SK-N-SH (cell line): ENCODE measurements at regions not wholly inside any gene's neighbourhood (a gene's known extent, or its start where the extent isn't known, plus 50 kb on each side); places are given as distances from the start of the nearest gene placed in this dataset.
A peak's percentile ranks its signal among the peaks of the same experiment; 100 is the strongest.

Experiments
- CTCF ChIA-PET: fragments of 300-600, 350-600 bp; formaldehyde crosslinking; extraction: SDS; loops from one replicate; lab custom pipeline; 2021; lab: Yijun Ruan, JAX
- POLR2A ChIA-PET: fragments of 350-600 bp; sonication (Branson Sonifier 250); formaldehyde crosslinking; extraction: SDS; loops from one replicate; lab custom pipeline; 2020; ENCODE audit warnings: antibody characterized with exemption, inconsistent platforms; lab: Yijun Ruan, JAX
- DNase-seq: peaks from one replicate; pipeline ENCODE4 v3.0.0; 2012
- H2AFZ ChIP-seq: fragments of 200-600 bp; sonication (generic); 2 replicates; pipeline ENCODE4 v1.8.1; 2016; ENCODE audit warnings: antibody characterized with exemption, mild to moderate bottlenecking, low read depth
- H3F3A ChIP-seq: fragments of 200-600 bp; sonication (generic); replicated peaks from 2 replicates; pipeline ENCODE3; 2016; ENCODE audit warnings: antibody characterized with exemption, mild to moderate bottlenecking; ENCODE audit not compliant: insufficient read depth
- H3K27ac ChIP-seq, 2 experiments: fragments of 200-500 bp in 1 of 2; fragments of 200-600 bp in 1 of 2; sonication (Bioruptor generic) in 1 of 2; sonication (generic), shearing (Covaris generic) in 1 of 2; 2 replicates each; pipeline versions ENCODE4 v1.5.1 to v1.6.1; 2014 to 2016; ENCODE audit warnings: low read depth in 2 of 2, inconsistent platforms in 1 of 2, low read length in 1 of 2, mild to moderate bottlenecking in 1 of 2, mixed read lengths in 1 of 2
- H3K27me3 ChIP-seq: fragments of 200-600 bp; sonication (generic), shearing (Covaris generic); 2 replicates; pipeline ENCODE4 v1.6.1; 2016; ENCODE audit warnings: mixed run types; ENCODE audit not compliant: insufficient read depth
- H3K36me3 ChIP-seq, 2 experiments: fragments of 200-500 bp in 1 of 2; fragments of 200-600 bp in 1 of 2; sonication (Bioruptor generic) in 1 of 2; sonication (generic) in 1 of 2; replicated peaks in 1 of 2; 2 replicates each; pipeline versions ENCODE3 to v1.5.1; 2014 to 2016; ENCODE audit warnings: low read length in 1 of 2, mild to moderate bottlenecking in 1 of 2; ENCODE audit not compliant: insufficient read depth in 2 of 2, control insufficient read depth in 1 of 2
- H3K4me1 ChIP-seq, 2 experiments: fragments of 200-500 bp in 1 of 2; fragments of 200-600 bp in 1 of 2; sonication (Bioruptor generic) in 1 of 2; sonication (generic), shearing (Covaris generic) in 1 of 2; 2 replicates each; pipeline versions ENCODE4 v1.5.1 to v1.6.1; 2014 to 2016; ENCODE audit warnings: low read depth in 1 of 2, low read length in 1 of 2, mixed run types in 1 of 2; ENCODE audit not compliant: insufficient read depth in 2 of 2, control insufficient read depth in 1 of 2
- H3K4me2 ChIP-seq: fragments of 200-600 bp; sonication (generic), shearing (Covaris generic); 2 replicates; pipeline ENCODE4 v1.6.1; 2017; ENCODE audit warnings: mixed run types
- H3K4me3 ChIP-seq, 2 experiments: fragments of 200-500 bp in 1 of 2; fragments of 200-600 bp in 1 of 2; sonication (Bioruptor generic) in 1 of 2; sonication (generic), shearing (Covaris generic) in 1 of 2; 2 replicates each; pipeline versions ENCODE4 v1.5.1 to v1.8.1; 2014 to 2016; ENCODE audit warnings: low read depth in 2 of 2, inconsistent platforms in 1 of 2, low read length in 1 of 2, mild to moderate bottlenecking in 1 of 2, mixed read lengths in 1 of 2, moderate library complexity in 1 of 2
- H3K79me2 ChIP-seq: fragments of 200-600 bp; sonication (generic); 2 replicates; pipeline ENCODE4 v1.8.1; 2017; ENCODE audit warnings: mild to moderate bottlenecking; ENCODE audit not compliant: insufficient read depth
- H3K9ac ChIP-seq: fragments of 200-600 bp; sonication (generic); 2 replicates; pipeline ENCODE4 v1.6.1; 2017; ENCODE audit warnings: mixed run types
- H3K9me2 ChIP-seq: fragments of 200-600 bp; sonication (generic); 2 replicates; pipeline ENCODE4 v1.6.1; 2017; ENCODE audit warnings: mixed run types
- H3K9me3 ChIP-seq: fragments of 200-600 bp; sonication (generic); 2 replicates; pipeline ENCODE4 v1.6.1; 2017; ENCODE audit warnings: mixed run types, mild to moderate bottlenecking, moderate library complexity
- H4K20me1 ChIP-seq: fragments of 200-600 bp; sonication (generic); 2 replicates; pipeline ENCODE4 v1.6.1; 2017; ENCODE audit warnings: mild to moderate bottlenecking, mixed run types; ENCODE audit not compliant: insufficient read depth
- CHD2 ChIP-seq: fragments of 150-350 bp; IDR thresholded peaks from 2 replicates; pipeline ENCODE4 v1.6.1; 2018; ENCODE audit warnings: low read length; ENCODE audit not compliant: partially characterized antibody
- CTCF ChIP-seq: fragments of 200-600 bp; sonication (generic); IDR thresholded peaks from 2 replicates; pipeline ENCODE4 v1.6.1; 2017; ENCODE audit warnings: antibody characterized with exemption, mild to moderate bottlenecking, moderate library complexity
- ELF1 ChIP-seq: IDR thresholded peaks from 2 replicates; pipeline ENCODE4 v1.4.0; 2012
- EP300 ChIP-seq, 2 experiments: IDR thresholded peaks; 2 replicates each; pipeline versions ENCODE4 v1.4.0 to v1.6.1; 2012; ENCODE audit warnings: borderline replicate concordance in 1 of 2, low read depth in 1 of 2, low read length in 1 of 2
- FOXM1 ChIP-seq: IDR thresholded peaks from 2 replicates; pipeline ENCODE4 v1.4.0; 2012; ENCODE audit warnings: low read depth, mild to moderate bottlenecking
- GABPA ChIP-seq: IDR thresholded peaks from 2 replicates; pipeline ENCODE4 v1.4.0; 2012; ENCODE audit warnings: low read depth, mild to moderate bottlenecking
- GATA2 ChIP-seq: sonication (generic); formaldehyde crosslinking; IDR thresholded peaks from 2 replicates; pipeline ENCODE4 v1.5.0; 2020; ENCODE audit warnings: mild to moderate bottlenecking, missing genetic modification reagents
- IRF3 ChIP-seq: fragments of 150-350 bp; IDR thresholded peaks from 2 replicates; pipeline ENCODE4 v1.6.1; 2016; ENCODE audit warnings: mild to moderate bottlenecking, low read depth, low read length
- JUND ChIP-seq: IDR thresholded peaks from 2 replicates; pipeline ENCODE4 v1.4.0; 2012
- MAX ChIP-seq: IDR thresholded peaks from 2 replicates; pipeline ENCODE4 v1.4.0; 2012; ENCODE audit warnings: low read depth
- MEF2A ChIP-seq: IDR thresholded peaks from 2 replicates; pipeline ENCODE4 v1.4.0; 2012; ENCODE audit warnings: low read depth, borderline replicate concordance
- NFIC ChIP-seq: IDR thresholded peaks from 2 replicates; pipeline ENCODE4 v1.4.0; 2012; ENCODE audit warnings: borderline replicate concordance
- POLR2AphosphoS5 ChIP-seq: IDR thresholded peaks from 2 replicates; pipeline ENCODE4 v1.6.1; 2012; ENCODE audit warnings: low read depth, low read length
- RCOR1 ChIP-seq: fragments of 150-350 bp; IDR thresholded peaks from 2 replicates; pipeline ENCODE4 v1.6.1; 2017; ENCODE audit warnings: antibody characterized with exemption, low read length
- REST ChIP-seq: IDR thresholded peaks from 2 replicates; pipeline ENCODE4 v1.6.1; 2012; ENCODE audit warnings: mild to moderate bottlenecking, low read depth, low read length, moderate library complexity
- SIN3A ChIP-seq: IDR thresholded peaks from 2 replicates; pipeline ENCODE4 v1.6.1; 2012; ENCODE audit warnings: low read depth, mild to moderate bottlenecking, low read length, moderate library complexity, borderline replicate concordance
- SMC3 ChIP-seq: IDR thresholded peaks from 2 replicates; pipeline ENCODE4 v1.6.1; 2012; ENCODE audit warnings: low read depth, low read length, improper control_type of control experiment
- TAF1 ChIP-seq: IDR thresholded peaks from 2 replicates; pipeline ENCODE4 v1.6.1; 2012; ENCODE audit warnings: low read depth, mild to moderate bottlenecking, low read length, moderate library complexity, borderline replicate concordance
- YY1 ChIP-seq: IDR thresholded peaks from 2 replicates; pipeline ENCODE4 v1.4.0; 2012; ENCODE audit warnings: low read depth, mild to moderate bottlenecking
- WGBS: methylation state at CpG from one replicate; pipeline ENCODE4 v1.1.6; 2017; ENCODE audit warnings: low lambda C conversion rate; 5-methylcytosine and 5-hydroxymethylcytosine counted together
- TF ChIP-seq, protein P1 (sequence below): IDR thresholded peaks from 2 replicates; pipeline ENCODE4 v1.4.0; 2012; ENCODE audit warnings: low read depth, borderline replicate concordance
- TF ChIP-seq, protein P2 (sequence below): IDR thresholded peaks from 2 replicates; pipeline ENCODE4; 2012
- TF ChIP-seq, protein P3 (sequence below): IDR thresholded peaks from 2 replicates; pipeline ENCODE4 v1.4.0; 2012; ENCODE audit warnings: low read depth, borderline replicate concordance

- POLR2A ChIA-PET, result no interaction called here
- CTCF ChIA-PET, result interaction anchor here (0.6 to 2.5 kb wide), 31 partner anchors 9 to 1048 kb away, joined by 3 to 14 read pairs (median 3); no protein-coding TSS in a partner anchor
- TF ChIP-seq TAF1 (no peak), SIN3A (no peak), EP300 (IDR thresholded peaks at IDR 0.05; ENCODE audit: borderline replicate concordance in 1 of 2, low read depth in 1 of 2, low read length in 1 of 2) (no peak), JUND (no peak), CHD2 (no peak), ELF1 (no peak), CTCF (peak; percentile 86), NFIC (no peak), GATA2 (peak; percentile 37; the same call in 1 of the 2 replicates), MEF2A (no peak), REST (no peak), YY1 (no peak), IRF3 (no peak), POLR2AphosphoS5 (no peak), MAX (no peak), RCOR1 (no peak), FOXM1 (no peak), GABPA (no peak), SMC3 (peak; percentile 65)
- TF ChIP-seq, protein P1, sequence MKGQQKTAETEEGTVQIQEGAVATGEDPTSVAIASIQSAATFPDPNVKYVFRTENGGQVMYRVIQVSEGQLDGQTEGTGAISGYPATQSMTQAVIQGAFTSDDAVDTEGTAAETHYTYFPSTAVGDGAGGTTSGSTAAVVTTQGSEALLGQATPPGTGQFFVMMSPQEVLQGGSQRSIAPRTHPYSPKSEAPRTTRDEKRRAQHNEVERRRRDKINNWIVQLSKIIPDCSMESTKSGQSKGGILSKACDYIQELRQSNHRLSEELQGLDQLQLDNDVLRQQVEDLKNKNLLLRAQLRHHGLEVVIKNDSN, result no peak
- TF ChIP-seq, protein P2, sequence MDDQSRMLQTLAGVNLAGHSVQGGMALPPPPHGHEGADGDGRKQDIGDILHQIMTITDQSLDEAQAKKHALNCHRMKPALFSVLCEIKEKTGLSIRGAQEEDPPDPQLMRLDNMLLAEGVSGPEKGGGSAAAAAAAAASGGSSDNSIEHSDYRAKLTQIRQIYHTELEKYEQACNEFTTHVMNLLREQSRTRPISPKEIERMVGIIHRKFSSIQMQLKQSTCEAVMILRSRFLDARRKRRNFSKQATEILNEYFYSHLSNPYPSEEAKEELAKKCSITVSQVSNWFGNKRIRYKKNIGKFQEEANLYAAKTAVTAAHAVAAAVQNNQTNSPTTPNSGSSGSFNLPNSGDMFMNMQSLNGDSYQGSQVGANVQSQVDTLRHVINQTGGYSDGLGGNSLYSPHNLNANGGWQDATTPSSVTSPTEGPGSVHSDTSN, result no peak
- TF ChIP-seq, protein P3, sequence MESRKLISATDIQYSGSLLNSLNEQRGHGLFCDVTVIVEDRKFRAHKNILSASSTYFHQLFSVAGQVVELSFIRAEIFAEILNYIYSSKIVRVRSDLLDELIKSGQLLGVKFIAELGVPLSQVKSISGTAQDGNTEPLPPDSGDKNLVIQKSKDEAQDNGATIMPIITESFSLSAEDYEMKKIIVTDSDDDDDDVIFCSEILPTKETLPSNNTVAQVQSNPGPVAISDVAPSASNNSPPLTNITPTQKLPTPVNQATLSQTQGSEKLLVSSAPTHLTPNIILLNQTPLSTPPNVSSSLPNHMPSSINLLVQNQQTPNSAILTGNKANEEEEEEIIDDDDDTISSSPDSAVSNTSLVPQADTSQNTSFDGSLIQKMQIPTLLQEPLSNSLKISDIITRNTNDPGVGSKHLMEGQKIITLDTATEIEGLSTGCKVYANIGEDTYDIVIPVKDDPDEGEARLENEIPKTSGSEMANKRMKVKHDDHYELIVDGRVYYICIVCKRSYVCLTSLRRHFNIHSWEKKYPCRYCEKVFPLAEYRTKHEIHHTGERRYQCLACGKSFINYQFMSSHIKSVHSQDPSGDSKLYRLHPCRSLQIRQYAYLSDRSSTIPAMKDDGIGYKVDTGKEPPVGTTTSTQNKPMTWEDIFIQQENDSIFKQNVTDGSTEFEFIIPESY, result no peak
These were observed 1201.4 kb upstream of the C9orf72 start for GRCh38 chr9:28774433-28775235.

More at GRCh38 chr9:28774433-28775235, 1201.4 kb upstream of the C9orf72 start:
- Histone ChIP-seq H3K27me3 (no peaks in the 10 kb centered on the region), H3K9me3 (no peaks in the 10 kb centered on the region), H3K9me2 (no peaks in the 10 kb centered on the region), H3F3A (no peaks in the 10 kb centered on the region), H3K79me2 (0 out of 2 replicates have a peak, but pooled peaks cover 4% of the 10 kb centered on the region), H3K27ac (no peak overlapping the region; a peak in 1 of 4 replicates), H3K4me2 (no peak overlapping the region), H3K36me3 (no peaks in the 10 kb centered on the region), H3K4me3 (no peak overlapping the region; a peak in 1 of 4 replicates), H4K20me1 (0 out of 2 replicates have a peak, but pooled peaks cover 2% of the 10 kb centered on the region), H3K9ac (no peak overlapping the region), H3K4me1 (peaks cover 0 to 4% of the 10 kb centered on the region in 2 experiments; a peak in 2 of 4 replicates), H2AFZ (no peak overlapping the region)
- DNase-seq, result peak; percentile 34
- 66% methylated on average over 8 of the region's 8 CpGs for WGBS
